RKO (cell line): ENCODE measurements at regions not wholly inside any gene's neighbourhood (a gene's known extent, or its start where the extent isn't known, plus 50 kb on each side); places are given as distances from the start of the nearest gene placed in this dataset.
"Not testable (repeated sequence)": the region's sequence is repeated elsewhere in the genome, so short reads cannot be mapped to it uniquely, and the experiment has no call there.

ENCODE experiments used
- DNase-seq: peaks from one replicate; pipeline ENCODE4 v3.0.0-alpha.2; 2016; ENCODE audit warnings: low spot score

DNA sequence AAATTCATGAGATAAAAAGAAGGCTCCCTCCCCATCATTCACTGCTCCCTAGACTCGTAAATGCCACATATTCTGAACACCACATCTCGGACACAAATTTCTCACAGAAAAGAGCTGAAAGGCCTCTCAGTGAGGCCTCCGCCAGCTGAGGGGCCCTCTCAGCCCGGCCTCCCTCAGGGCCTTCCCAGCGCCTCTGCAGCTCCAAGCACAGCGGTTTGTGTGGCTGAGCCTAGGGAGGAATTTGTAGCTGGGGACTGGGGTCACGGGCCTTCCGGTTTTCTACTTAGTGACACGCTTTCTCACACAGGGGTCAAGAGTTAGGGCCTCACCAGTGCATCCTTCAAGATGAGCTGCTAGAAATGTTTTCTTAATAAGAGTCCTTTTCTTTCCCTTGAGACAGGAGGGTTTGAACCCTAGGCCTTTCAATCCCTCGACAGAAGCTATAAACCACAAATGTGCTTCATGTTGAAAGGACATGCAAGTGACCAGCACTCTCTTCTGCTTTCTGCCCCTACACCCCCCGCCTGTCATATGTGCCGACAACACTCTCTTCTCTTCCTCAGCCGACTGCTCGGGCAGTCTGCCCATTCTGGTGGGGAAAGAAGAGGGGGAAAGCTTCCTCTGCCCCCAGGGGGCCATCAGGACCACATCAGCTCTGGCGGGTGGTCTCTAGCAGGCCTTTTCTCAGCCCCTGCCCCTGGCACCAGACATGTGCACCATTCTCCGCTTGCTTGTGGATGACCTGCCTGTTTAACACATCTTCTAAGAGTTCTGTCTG, 104.9 kb downstream of the CHIC2 start:
- DNase-seq = no peak

GRCh38 chr4:53956454-53956853, 108.0 kb downstream of the CHIC2 start:
- no peak for DNase-seq

DNA sequence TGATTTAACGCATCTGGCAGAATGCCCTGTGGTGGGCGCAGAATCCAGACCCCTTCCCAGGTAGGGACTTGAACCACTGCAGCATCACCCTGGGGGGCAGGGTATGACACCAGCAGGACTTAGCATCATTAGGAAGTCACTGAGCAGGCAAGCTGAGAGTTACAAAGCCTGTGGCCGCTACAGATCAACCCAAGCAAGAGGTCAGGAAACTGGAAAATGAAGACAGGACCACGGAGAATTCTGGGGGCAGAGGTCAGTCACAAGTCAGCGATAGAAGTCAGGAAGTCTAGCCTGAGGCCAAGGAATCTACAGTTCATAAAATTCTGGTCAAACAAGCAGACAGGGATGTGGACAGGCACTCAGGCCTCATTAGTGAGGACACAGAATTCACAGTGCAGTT, 108.4 kb downstream of the CHIC2 start:
- no peak for DNase-seq

DNA sequence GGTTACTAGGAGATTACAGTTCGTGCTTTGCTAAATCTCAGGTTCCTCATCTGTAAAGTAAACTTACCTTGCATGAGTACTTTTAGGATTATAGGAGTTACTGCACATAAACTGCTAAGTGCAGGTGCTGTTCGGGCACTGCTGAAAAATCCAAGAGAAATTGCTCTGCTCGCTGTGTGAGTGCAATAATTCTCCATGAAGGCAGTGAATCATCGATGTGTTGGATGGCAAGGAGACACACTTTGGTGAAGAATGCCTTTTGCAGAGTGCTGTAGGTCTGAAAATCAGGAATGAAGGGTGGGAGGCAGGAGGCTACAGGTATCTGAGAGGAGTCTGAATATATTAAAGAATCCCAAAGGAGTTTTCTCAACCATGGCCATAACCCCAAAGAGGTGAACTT, 113.0 kb downstream of the CHIC2 start:
- DNase-seq = no peak

GRCh38 chr4:53943345-53944085, 120.9 kb downstream of the CHIC2 start:
- DNase-seq = peak; percentile 87

GRCh38 chr4:53942712-53943111, 121.7 kb downstream of the CHIC2 start:
- DNase-seq = no peak

- no peak for DNase-seq
These were observed 123.1 kb downstream of the CHIC2 start for GRCh38 chr4:53941331-53941730.

GRCh38 chr4:53939892-53940291, 124.5 kb downstream of the CHIC2 start:
- DNase-seq = not testable (repeated sequence)

- DNase-seq = peak; percentile 73
These were observed 126.5 kb downstream of the CHIC2 start for GRCh38 chr4:53937918-53938317.

GRCh38 chr4:53937327-53937726, 127.1 kb downstream of the CHIC2 start:
- DNase-seq = no peak

GRCh38 chr4:53935780-53936179, 128.6 kb downstream of the CHIC2 start:
- DNase-seq = no peak

GRCh38 chr4:53932796-53933610, 131.4 kb downstream of the CHIC2 start:
- DNase-seq = no peak

DNA sequence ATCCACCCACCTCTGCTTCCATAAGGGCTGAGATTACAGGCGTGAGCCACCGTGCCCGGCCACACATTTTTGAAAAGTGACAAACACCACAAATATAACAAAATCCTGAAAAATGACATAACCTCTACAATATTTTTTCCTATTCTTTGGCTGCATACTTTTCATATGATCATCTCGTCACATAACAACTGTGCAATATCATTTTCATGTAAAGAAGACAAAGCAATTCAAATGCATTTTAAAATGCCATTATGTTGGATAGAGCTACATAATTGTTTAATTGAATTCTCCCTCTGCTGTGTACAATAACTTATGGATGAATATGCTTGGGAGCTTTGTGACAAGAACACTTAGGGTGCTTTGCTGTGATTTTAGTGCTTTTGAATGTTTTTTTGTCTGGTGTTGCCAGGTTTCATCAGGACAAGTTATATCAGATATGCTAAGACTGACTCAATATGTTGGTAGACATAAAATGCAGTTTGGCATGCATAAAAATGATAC, 132.9 kb downstream of the CHIC2 start:
- no peak for DNase-seq

DNA sequence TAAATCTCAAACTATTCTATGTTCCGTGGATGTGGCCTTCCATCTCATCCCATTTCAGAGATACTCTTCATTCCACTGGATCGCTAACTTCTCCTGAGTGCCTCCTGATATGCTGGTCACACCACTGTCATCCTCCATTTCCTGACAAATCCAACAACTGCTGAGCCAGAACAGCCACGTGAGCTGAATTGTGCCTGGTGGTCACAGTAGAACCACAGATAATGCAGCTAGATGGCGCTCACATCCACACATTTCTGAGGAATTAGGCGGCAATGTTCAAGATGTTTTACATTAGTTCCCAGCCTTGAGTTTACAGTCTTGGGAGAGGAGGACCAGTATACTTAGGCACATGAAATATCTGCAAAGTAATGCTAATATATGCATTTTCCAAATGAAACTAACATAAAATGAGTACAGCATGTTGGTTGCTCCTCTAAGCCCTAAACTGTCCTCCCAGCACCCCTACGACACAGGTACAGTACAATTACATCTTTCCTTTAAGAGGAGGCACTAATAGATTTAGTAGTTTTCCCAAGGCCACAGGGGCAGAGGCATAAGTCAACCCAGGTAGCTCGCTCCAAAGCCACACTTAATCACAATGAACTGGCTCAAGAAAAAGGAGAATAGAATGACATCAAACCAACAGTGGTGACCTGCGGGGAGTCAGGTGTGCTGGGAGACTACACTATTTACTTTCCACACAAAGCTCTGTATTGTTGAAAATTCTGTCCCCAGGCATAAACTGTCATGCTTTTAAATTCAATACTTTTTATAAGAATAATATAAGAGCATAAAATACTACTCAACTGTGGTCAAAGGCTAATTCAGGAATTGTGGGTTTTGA, 134.2 kb downstream of the CHIC2 start:
- DNase-seq = peak; percentile 92

GRCh38 chr4:53929311-53929710, 135.1 kb downstream of the CHIC2 start:
- DNase-seq = no peak

DNA sequence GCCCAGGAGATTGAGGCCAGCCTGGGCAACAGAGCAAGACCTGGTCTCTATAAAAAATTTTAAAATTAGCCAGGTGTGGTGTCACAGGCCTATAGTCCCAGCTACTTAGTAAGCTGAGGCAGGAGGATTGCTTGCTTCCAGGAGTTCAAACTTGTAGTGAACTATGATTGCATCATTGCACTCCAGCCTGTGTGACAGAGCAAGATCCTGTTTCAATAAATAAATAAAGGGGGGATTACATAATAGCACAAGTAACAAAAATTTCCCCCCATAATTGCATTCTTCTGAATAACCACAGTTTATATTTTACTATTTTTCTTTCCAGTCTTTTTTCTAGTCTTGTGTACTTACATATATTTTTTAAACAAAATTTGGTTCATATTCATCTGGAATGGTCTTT, 135.6 kb downstream of the CHIC2 start:
- no peak for DNase-seq

DNA sequence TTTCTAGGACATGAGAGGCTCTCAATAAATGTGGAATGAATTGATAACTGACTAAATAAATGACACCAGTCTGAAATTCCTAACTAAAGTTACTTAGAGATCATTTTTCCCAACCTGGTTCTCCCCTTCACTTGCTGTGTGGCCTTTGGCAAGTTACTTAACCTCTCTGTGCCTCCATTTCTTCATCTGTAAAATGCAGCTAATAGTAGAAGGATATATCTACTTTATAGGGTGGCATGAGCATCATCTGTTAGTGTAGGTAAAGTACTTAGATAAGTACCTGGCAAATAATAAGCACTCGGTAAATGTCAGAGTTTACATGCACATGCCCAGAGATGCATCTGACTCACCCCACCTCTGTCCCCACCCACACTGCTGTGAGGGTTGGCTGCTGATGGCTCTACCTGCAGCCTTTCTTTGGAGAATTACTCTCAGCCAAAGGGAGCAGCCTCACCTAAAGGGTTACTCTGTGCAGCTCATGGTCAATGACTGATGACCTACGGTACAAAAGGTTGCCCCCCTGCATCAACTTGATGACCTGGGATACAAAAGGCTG, 139.3 kb downstream of the CHIC2 start:
- no peak for DNase-seq

GRCh38 chr4:53924333-53925049, 139.9 kb downstream of the CHIC2 start:
- DNase-seq = no peak

DNA sequence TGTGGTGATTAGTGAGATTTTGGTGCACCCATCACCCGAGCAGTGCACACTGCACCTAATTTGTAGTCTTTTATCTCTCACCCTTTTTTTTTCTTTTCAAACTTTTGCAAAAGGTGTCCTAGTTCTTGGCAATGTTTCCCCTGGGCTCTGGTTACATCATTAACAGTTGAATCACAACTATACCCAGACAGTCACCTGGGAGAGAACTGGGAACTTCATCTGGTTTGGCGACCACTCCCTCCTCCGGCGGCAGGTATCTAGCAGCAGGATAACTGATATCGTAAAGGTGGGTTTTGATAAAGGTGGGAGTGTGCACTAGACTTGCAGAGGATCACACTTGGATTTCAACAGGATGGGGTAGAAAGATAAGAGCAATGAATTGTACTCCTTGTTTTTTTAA, 140.5 kb downstream of the CHIC2 start:
- no peak for DNase-seq

DNA sequence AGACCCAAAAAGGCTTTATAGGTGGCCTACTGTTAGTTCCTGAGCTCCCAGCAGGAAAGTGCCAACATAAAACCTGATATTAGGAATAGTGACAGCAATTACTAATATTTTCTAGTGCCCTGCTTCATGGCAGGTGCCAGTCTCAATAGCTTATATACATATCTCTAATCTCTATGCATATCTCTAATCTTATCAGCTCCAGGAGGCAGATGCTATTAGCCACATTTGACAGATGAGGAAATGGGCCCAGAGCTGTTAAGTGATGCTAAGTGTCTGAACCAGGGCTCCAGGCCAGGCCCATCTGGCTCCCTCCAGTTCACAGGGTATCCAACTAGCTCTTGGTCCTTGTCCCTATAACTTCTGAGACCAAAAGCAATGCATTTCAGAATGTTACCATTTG, 142.5 kb downstream of the CHIC2 start:
- no peak for DNase-seq

DNA sequence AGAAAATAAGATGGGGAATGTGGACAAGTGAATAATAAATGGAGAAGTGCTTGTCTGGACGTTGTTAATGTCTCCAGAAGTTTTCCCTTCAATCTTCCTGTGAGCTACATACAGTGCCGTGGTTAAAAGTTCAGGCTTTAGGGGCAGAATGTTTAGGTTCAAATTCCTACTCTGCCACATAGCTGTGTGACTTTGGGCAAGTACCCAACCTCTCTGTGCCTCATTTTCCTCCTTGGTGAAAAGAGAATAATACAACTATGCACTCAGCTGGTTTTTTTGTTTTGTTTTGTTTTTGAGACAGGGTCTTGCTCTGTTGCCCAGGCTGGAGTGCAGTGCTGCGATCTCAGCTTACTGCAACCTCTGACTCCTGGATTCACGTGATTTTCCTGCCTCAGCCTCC, 143.5 kb downstream of the CHIC2 start:
- no peak for DNase-seq
